KBM-7 (cell line): ENCODE measurements at regions not wholly inside any gene's neighbourhood (a gene's known extent, or its start where the extent isn't known, plus 50 kb on each side); places are given as distances from the start of the nearest gene placed in this dataset.
"Not testable (repeated sequence)": the region's sequence is repeated elsewhere in the genome, so short reads cannot be mapped to it uniquely, and the experiment has no call there.

Experiments used
- DNase-seq: peaks from one replicate; pipeline ENCODE4 v3.0.0-alpha.2; 2015
- in situ Hi-C: fragments of 300-500 bp; cut with MboI; formaldehyde crosslinking; loops from 2 replicates; pipeline ENCODE4 v1.14.3; 2020; ENCODE audit warnings: low sequenced_read_pairs, low pct_unique_long_range_greater_than_20kb, mixed read lengths

GRCh38 chr3:164094546-164094945 is 983.8 kb downstream of the SI start:
- DNase-seq, result no peak
- in situ Hi-C loops, result no loop called here

- no peak for DNase-seq
- in situ Hi-C loops, result no loop called here
These were observed 998.1 kb downstream of the SI start for GRCh38 chr3:164080208-164080607.

GRCh38 chr3:164064298-164064697 is 1014.0 kb downstream of the SI start:
- DNase-seq, result no peak
- in situ Hi-C loops, result no loop called here

GRCh38 chr3:164060923-164061322 is 1017.4 kb downstream of the SI start:
- no peak for DNase-seq
- in situ Hi-C loops, result no loop called here

- no peak for DNase-seq
- in situ Hi-C loops, result no loop called here
These were observed 1028.4 kb downstream of the SI start for GRCh38 chr3:164049847-164050246.

- DNase-seq, result no peak
- in situ Hi-C loops, result no loop called here
These were observed 1029.8 kb downstream of the SI start for GRCh38 chr3:164048451-164048850.

GRCh38 chr3:164040991-164041390 is 1037.3 kb downstream of the SI start:
- DNase-seq, result no peak
- in situ Hi-C loops, result no loop called here

- in situ Hi-C loops, result no loop called here
- no peak for DNase-seq
These were observed 1048.1 kb downstream of the SI start for GRCh38 chr3:164030194-164030593.

- no peak for DNase-seq
- in situ Hi-C loops, result no loop called here
These were observed 1053.5 kb downstream of the SI start for GRCh38 chr3:164024786-164025185.

- DNase-seq, result no peak
- in situ Hi-C loops, result no loop called here
These were observed 1054.8 kb downstream of the SI start for GRCh38 chr3:164023480-164023879.

- in situ Hi-C loops, result no loop called here
- DNase-seq, result no peak
These were observed 1059.8 kb downstream of the SI start for GRCh38 chr3:164018500-164018899.

- in situ Hi-C loops, result no loop called here
- DNase-seq, result no peak
These were observed 1070.5 kb downstream of the SI start for GRCh38 chr3:164007765-164008164.

- in situ Hi-C loops, result no loop called here
These were observed 1074.1 kb downstream of the SI start for GRCh38 chr3:164004205-164004604.

GRCh38 chr3:164003016-164003415 is 1075.3 kb downstream of the SI start:
- in situ Hi-C loops, DNase-seq: not testable (repeated sequence)

More at GRCh38 chr3:164004205-164004604, 1074.1 kb downstream of the SI start:
- DNase-seq, result no peak

GRCh38 chr3:163983940-163984339 is 1094.4 kb downstream of the SI start:
- in situ Hi-C loops, result no loop called here
- no peak for DNase-seq

- no peak for DNase-seq
- in situ Hi-C loops, result no loop called here
These were observed 1106.4 kb downstream of the SI start for GRCh38 chr3:163971861-163972260.

GRCh38 chr3:163957072-163957471 is 1121.2 kb downstream of the SI start:
- DNase-seq, result no peak
- in situ Hi-C loops, result no loop called here

- no peak for DNase-seq
- in situ Hi-C loops, result no loop called here
These were observed 1124.8 kb downstream of the SI start for GRCh38 chr3:163953526-163953925.

GRCh38 chr3:163952499-163952898 is 1125.8 kb downstream of the SI start:
- DNase-seq, result no peak

GRCh38 chr3:163951397-163951987 is 1126.8 kb downstream of the SI start:
- peak; percentile 5 for DNase-seq
- in situ Hi-C loops, result no loop called here

More at GRCh38 chr3:163952499-163952898, 1125.8 kb downstream of the SI start:
- in situ Hi-C loops, result no loop called here

- in situ Hi-C loops, result no loop called here
- no peak for DNase-seq
These were observed 1131.5 kb downstream of the SI start for GRCh38 chr3:163946785-163947184.
